ENCODE measurements at regions not wholly inside any gene's neighbourhood (a gene's known extent, or its start where the extent isn't known, plus 50 kb on each side); places are given as distances from the start of the nearest gene placed in this dataset.

DNA sequence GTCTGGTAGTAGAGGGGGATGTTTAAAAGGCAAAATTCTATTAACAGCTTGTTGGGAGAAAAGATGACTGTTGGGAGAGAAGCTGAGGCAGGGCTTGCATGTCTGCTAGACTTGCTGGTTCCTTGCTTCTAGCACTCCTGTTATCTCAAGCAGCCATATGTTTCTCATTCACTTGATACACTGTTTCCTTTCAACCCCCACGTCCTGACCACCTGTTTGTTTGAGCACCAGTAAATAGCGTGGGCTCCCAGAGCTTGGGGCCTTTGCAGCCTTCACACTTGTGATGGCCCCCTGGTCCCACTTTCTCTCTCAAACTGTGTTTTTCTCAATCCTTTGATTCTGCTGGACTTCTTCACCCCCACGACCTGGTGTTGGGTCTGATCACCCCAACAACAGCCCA lies 111.7 kb upstream of the TMEM161B start:
- TF ChIP-seq, protein P1, sequence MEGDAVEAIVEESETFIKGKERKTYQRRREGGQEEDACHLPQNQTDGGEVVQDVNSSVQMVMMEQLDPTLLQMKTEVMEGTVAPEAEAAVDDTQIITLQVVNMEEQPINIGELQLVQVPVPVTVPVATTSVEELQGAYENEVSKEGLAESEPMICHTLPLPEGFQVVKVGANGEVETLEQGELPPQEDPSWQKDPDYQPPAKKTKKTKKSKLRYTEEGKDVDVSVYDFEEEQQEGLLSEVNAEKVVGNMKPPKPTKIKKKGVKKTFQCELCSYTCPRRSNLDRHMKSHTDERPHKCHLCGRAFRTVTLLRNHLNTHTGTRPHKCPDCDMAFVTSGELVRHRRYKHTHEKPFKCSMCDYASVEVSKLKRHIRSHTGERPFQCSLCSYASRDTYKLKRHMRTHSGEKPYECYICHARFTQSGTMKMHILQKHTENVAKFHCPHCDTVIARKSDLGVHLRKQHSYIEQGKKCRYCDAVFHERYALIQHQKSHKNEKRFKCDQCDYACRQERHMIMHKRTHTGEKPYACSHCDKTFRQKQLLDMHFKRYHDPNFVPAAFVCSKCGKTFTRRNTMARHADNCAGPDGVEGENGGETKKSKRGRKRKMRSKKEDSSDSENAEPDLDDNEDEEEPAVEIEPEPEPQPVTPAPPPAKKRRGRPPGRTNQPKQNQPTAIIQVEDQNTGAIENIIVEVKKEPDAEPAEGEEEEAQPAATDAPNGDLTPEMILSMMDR (IDR thresholded peaks at IDR 0.05) = no peak
- TF ChIP-seq POLR2A (IDR thresholded peaks at IDR 0.05) = no peak

Data from transverse colon (tissue), 3 donors.